ENCODE measurements at regions not wholly inside any gene's neighbourhood (a gene's known extent, or its start where the extent isn't known, plus 50 kb on each side); places are given as distances from the start of the nearest gene placed in this dataset.

DNA sequence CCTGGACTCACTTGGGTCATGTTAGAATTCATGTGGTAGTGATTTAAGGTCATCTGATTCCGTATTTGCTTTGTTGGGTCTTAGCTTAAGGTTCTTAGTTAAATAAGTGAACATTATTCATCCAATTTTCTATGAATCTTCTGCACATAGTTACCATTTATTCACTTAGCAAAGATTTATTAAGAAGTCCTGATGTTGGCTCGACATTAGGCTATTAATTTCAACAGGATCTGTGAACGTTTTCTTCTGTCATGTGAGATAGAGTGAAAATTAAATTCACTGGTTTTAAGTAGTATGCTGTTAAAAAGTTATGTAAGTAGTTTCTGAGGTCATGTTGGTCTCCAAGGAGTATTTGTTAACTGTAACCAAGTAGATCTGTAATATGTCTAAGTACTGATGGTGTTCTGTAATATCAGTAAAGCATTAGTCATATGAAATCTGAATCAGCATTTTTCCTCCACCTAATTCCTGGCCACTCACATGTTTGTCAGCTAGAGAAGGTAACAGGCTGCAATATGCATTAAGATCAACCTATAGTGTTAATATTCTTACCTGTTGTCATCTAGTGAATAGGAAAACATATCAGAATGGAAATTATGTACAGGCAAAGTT lies 155.6 kb downstream of the PCDH7 start:
- TF ChIP-seq ZFP3 (CRISPR knock-in tag; IDR thresholded peaks at IDR 0.05) (no peak), RARB (CRISPR knock-in tag; IDR thresholded peaks at IDR 0.05) (no peak), ISL1 (CRISPR knock-in tag; IDR thresholded peaks at IDR 0.05) (no peak), ZC3H10 (CRISPR knock-in tag; IDR thresholded peaks at IDR 0.05) (peak; percentile 91), ESRRG (CRISPR knock-in tag; IDR thresholded peaks at IDR 0.05) (no peak), ZFP30 (CRISPR knock-in tag; IDR thresholded peaks at IDR 0.05) (no peak), TOX (CRISPR knock-in tag; IDR thresholded peaks at IDR 0.05; ENCODE audit: borderline replicate concordance) (0 out of 2 replicates have a peak, but pooled peaks have one; percentile 36), GLIS3 (CRISPR knock-in tag; IDR thresholded peaks at IDR 0.05) (no peak), ARNTL (CRISPR knock-in tag; IDR thresholded peaks at IDR 0.05; ENCODE audit: borderline replicate concordance, low read depth) (no peak), OSR1 (CRISPR knock-in tag; IDR thresholded peaks at IDR 0.05) (no peak), TSHZ2 (CRISPR knock-in tag; IDR thresholded peaks at IDR 0.05) (no peak)

Data from SK-N-SH treated with all-trans-retinoic acid at 6 μM for 48 hours (cell line).